SH-SY5Y (cell line): ENCODE measurements at regions not wholly inside any gene's neighbourhood (a gene's known extent, or its start where the extent isn't known, plus 50 kb on each side); places are given as distances from the start of the nearest gene placed in this dataset.

Experiments
- GATA2 ChIP-seq: IDR thresholded peaks from 2 replicates; pipeline ENCODE4 v1.6.1; 2011; ENCODE audit warnings: mild to moderate bottlenecking, low read depth, low read length
- GATA3 ChIP-seq: IDR thresholded peaks from 2 replicates; pipeline ENCODE4 v1.6.1; 2011; ENCODE audit warnings: low read depth, mild to moderate bottlenecking, low read length, moderate library complexity

- TF ChIP-seq GATA2 (no peak), GATA3 (no peak)
These were observed 102.7 kb upstream of the SLC22A23 start for GRCh38 chr6:3559561-3559960.
